HCT116 (cell line): ENCODE measurements at regions not wholly inside any gene's neighbourhood (a gene's known extent, or its start where the extent isn't known, plus 50 kb on each side); places are given as distances from the start of the nearest gene placed in this dataset.

Source experiments
- ATAC-seq: fragments of 200-7000 bp; cut with Tn5 transposase; 2 replicates; pipeline ENCODE4 v1.9.1; 2020; ENCODE audit warnings: mild to moderate bottlenecking, moderate library complexity
- BruUV-seq: library from RNA; stranded (reverse); fragments of 400-500 nt; replicated peaks from 2 replicates; lab custom pipeline; 2021; lab: Mats Ljungman, UMichigan
- CTCF ChIA-PET: fragments of 300-600 bp; sonication (Branson Sonifier 250); formaldehyde crosslinking; loops from one replicate; lab custom pipeline; 2021; ENCODE audit warnings: antibody characterized with exemption; lab: Charles Lee
- POLR2A ChIA-PET: fragments of 300-600, 350-600 bp; sonication (Branson Sonifier 250); formaldehyde crosslinking; loops from one replicate; lab custom pipeline; 2021; ENCODE audit warnings: antibody characterized with exemption; lab: Charles Lee
- RAD21 ChIA-PET, 2 experiments: fragments of 300-600 bp; sonication (Branson Sonifier 250); formaldehyde crosslinking; loops; one replicate each; lab custom pipeline; 2023; ENCODE audit warnings: low total read pairs in 2 of 2; ENCODE audit not compliant: uncharacterized antibody in 2 of 2, unreplicated experiment in 2 of 2, low non-redundant PET in 1 of 2; lab: Charles Lee
- DNase-seq: peaks from one replicate; pipeline ENCODE4 v3.0.0-alpha.2; 2010; ENCODE audit warnings: low read depth, low spot score
- H2AFZ ChIP-seq: fragments of 200-600 bp; shearing (Covaris generic), sonication (generic); 2 replicates; pipeline ENCODE4 v1.6.1; 2017; ENCODE audit warnings: low read depth, mixed run types, mixed read lengths, antibody characterized with exemption, low read length; ENCODE audit not compliant: poor library complexity, severe bottlenecking
- H3K27ac ChIP-seq: 2 replicates; pipeline ENCODE4 v1.5.1; 2012; ENCODE audit warnings: low read depth, low read length
- H3K27me3 ChIP-seq: fragments of 200-600 bp; sonication (generic); 2 replicates; pipeline ENCODE4 v1.6.1; 2016; ENCODE audit warnings: mixed run types, low read length, mixed read lengths; ENCODE audit not compliant: insufficient read depth
- H3K36me3 ChIP-seq, 2 experiments: fragments of 200-500 bp in 1 of 2; fragments of 200-600 bp in 1 of 2; sonication (Bioruptor generic) in 1 of 2; sonication (generic) in 1 of 2; 2 replicates each; pipeline versions ENCODE4 v1.5.1 to v1.6.1; 2014 to 2016; ENCODE audit warnings: low read length in 2 of 2, inconsistent platforms in 1 of 2, mixed read lengths in 1 of 2, mixed run types in 1 of 2; ENCODE audit not compliant: insufficient read depth in 2 of 2, control insufficient read depth in 1 of 2
- H3K4me1 ChIP-seq, 2 experiments: fragments of 200-600 bp in 1 of 2; sonication (generic) in 1 of 2; 2 replicates each; pipeline versions ENCODE4 v1.5.1 to v1.6.1; 2012 to 2017; ENCODE audit warnings: low read length in 2 of 2, inconsistent platforms in 1 of 2, mild to moderate bottlenecking in 1 of 2, mixed read lengths in 1 of 2, mixed run types in 1 of 2, moderate library complexity in 1 of 2; ENCODE audit not compliant: insufficient read depth in 2 of 2, control insufficient read depth in 1 of 2
- H3K4me2 ChIP-seq: fragments of 200-600 bp; sonication (generic); 2 replicates; pipeline ENCODE4 v1.6.1; 2017; ENCODE audit warnings: mixed run types, low read length, mixed read lengths
- H3K4me3 ChIP-seq, 2 experiments: fragments of 200-600 bp in 1 of 2; sonication (generic) in 1 of 2; replicated peaks in 1 of 2; 2 replicates each; pipeline ENCODE4 v1.5.1; 2011 to 2016; ENCODE audit warnings: low read length in 2 of 2, control low read depth in 1 of 2, low read depth in 1 of 2, mild to moderate bottlenecking in 1 of 2, mixed read lengths in 1 of 2, mixed run types in 1 of 2
- H3K79me2 ChIP-seq: fragments of 200-600 bp; sonication (generic); 2 replicates; pipeline ENCODE4 v1.6.1; 2017; ENCODE audit warnings: mild to moderate bottlenecking, mixed run types, low read length, moderate library complexity, mixed read lengths; ENCODE audit not compliant: insufficient read depth
- H3K9ac ChIP-seq: fragments of 200-600 bp; sonication (generic); 2 replicates; pipeline ENCODE4 v1.6.1; 2016; ENCODE audit warnings: low read length, mixed read lengths
- H3K9me2 ChIP-seq: fragments of 200-600 bp; sonication (generic), shearing (Covaris generic); 2 replicates; pipeline ENCODE4 v1.6.1; 2017; ENCODE audit warnings: mixed run types, mild to moderate bottlenecking, moderate library complexity; ENCODE audit not compliant: insufficient read depth
- H3K9me3 ChIP-seq, 2 experiments: fragments of 200-500 bp in 1 of 2; fragments of 200-600 bp in 1 of 2; sonication (Bioruptor generic) in 1 of 2; sonication (generic) in 1 of 2; 2 replicates each; pipeline ENCODE4 v1.6.1; 2014 to 2017; ENCODE audit warnings: low read length in 2 of 2, mixed read lengths in 2 of 2, inconsistent platforms in 1 of 2, low read depth in 1 of 2, mild to moderate bottlenecking in 1 of 2, mixed run types in 1 of 2, moderate library complexity in 1 of 2; ENCODE audit not compliant: control insufficient read depth in 1 of 2, insufficient read depth in 1 of 2
- H4K20me1 ChIP-seq: fragments of 200-600 bp; sonication (generic), shearing (Covaris generic); 2 replicates; pipeline ENCODE4 v1.6.1; 2017; ENCODE audit warnings: mixed run types, mild to moderate bottlenecking, moderate library complexity; ENCODE audit not compliant: insufficient read depth
- CBX3 ChIP-seq: IDR thresholded peaks from 2 replicates; pipeline ENCODE4 v1.6.1; 2012; ENCODE audit warnings: low read depth
- CEBPB ChIP-seq: IDR thresholded peaks from 2 replicates; pipeline ENCODE4 v1.6.1; 2012; ENCODE audit warnings: low read depth
- EZH2phosphoT487 ChIP-seq: fragments of 200-600 bp; IDR thresholded peaks from 2 replicates; pipeline ENCODE4 v1.6.1; 2018; ENCODE audit warnings: antibody characterized with exemption, borderline replicate concordance
- FOSL1 ChIP-seq: IDR thresholded peaks from 2 replicates; pipeline ENCODE4 v1.6.1; 2012; ENCODE audit warnings: low read depth
- JUND ChIP-seq: IDR thresholded peaks from 2 replicates; pipeline ENCODE4 v1.6.1; 2012
- POLR2A ChIP-seq: IDR thresholded peaks from 2 replicates; pipeline ENCODE4 v1.7.0; 2011; ENCODE audit warnings: borderline replicate concordance; ENCODE audit not compliant: insufficient read depth, insufficient read length; ENCODE audit errors: extremely low read depth
- POLR2AphosphoS5 ChIP-seq: IDR thresholded peaks from 2 replicates; pipeline ENCODE4 v1.6.1; 2011; ENCODE audit warnings: mild to moderate bottlenecking, low read depth, low read length, moderate library complexity
- RAD21 ChIP-seq: IDR thresholded peaks from 2 replicates; pipeline ENCODE4 v1.6.1; 2012; ENCODE audit warnings: low read depth, mild to moderate bottlenecking
- SP1 ChIP-seq: IDR thresholded peaks from 2 replicates; pipeline ENCODE4 v1.6.1; 2012; ENCODE audit warnings: low read depth
- TCF7L2 ChIP-seq: IDR thresholded peaks from 2 replicates; pipeline ENCODE4 v1.7.0; 2011; ENCODE audit warnings: borderline replicate concordance, inconsistent platforms; ENCODE audit not compliant: insufficient read depth, insufficient read length; ENCODE audit errors: extremely low read depth
- YY1 ChIP-seq: IDR thresholded peaks from 2 replicates; pipeline ENCODE4 v1.6.1; 2011; ENCODE audit warnings: low read length, low read depth, moderate library complexity, mild to moderate bottlenecking; ENCODE audit not compliant: insufficient replicate concordance; ENCODE audit errors: extremely low read depth
- intact Hi-C: fragments of 100-400 bp; cut with micrococcal nuclease; formaldehyde crosslinking; loops from 2 replicates; pipeline ENCODE4 v1.10.0; 2022
- TF ChIP-seq, protein P1 (sequence below), 3 experiments: fragments of 200-600 bp in 1 of 3; sonication (generic) in 1 of 3; IDR thresholded peaks in 2 of 3; conservative IDR thresholded peaks in 1 of 3; 2 replicates each; pipeline ENCODE4 v1.5.1; 2012 to 2017; ENCODE audit warnings: low read depth in 2 of 3, low read length in 2 of 3, antibody characterized with exemption in 1 of 3, borderline replicate concordance in 1 of 3, control low read depth in 1 of 3, mild to moderate bottlenecking in 1 of 3, mixed read lengths in 1 of 3, mixed run types in 1 of 3, moderate library complexity in 1 of 3; ENCODE audit not compliant: insufficient read depth in 1 of 3
- TF ChIP-seq, protein P2 (sequence below): IDR thresholded peaks from 2 replicates; pipeline ENCODE4 v1.6.1; 2012
- TF ChIP-seq, protein P3 (sequence below): IDR thresholded peaks from 2 replicates; pipeline ENCODE4 v1.6.1; 2012; ENCODE audit warnings: low read depth
- TF ChIP-seq, protein P4 (sequence below): IDR thresholded peaks from 2 replicates; pipeline ENCODE4 v1.6.1; 2011; ENCODE audit warnings: mild to moderate bottlenecking, low read length, moderate library complexity; ENCODE audit not compliant: insufficient replicate concordance; ENCODE audit errors: extremely low read depth

DNA sequence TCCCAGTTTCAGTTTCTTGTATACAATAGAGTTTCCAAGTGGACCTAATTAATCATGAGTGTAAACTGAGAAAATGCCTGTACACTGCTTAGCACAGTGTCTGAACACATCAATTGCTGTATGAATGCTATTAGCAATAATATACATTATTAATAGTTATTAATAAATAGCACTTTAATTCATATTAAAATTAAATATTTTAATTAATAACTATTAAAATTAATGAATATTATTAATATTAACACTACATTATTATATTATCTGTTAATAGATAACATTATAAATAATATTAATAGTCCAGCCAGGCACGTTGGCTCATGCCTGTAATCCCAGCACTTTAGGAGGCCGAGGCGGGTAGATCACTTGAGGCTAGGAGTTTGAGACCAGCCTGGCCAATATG is 244.9 kb upstream of the ANKRD55 start:
- Histone ChIP-seq H3K36me3 (no peaks in the 10 kb centered on the region; a peak in 1 of 4 replicates), H3K79me2 (no peaks in the 10 kb centered on the region), H3K27ac (no peak overlapping the region), H3K4me3 (no peak overlapping the region), H4K20me1 (no peaks in the 10 kb centered on the region), H3K4me2 (no peak overlapping the region), H3K27me3 (no peaks in the 10 kb centered on the region), H2AFZ (no peak overlapping the region), H3K9me3 (no peaks in the 10 kb centered on the region), H3K4me1 (no peaks in the 10 kb centered on the region), H3K9me2 (no peaks in the 10 kb centered on the region), H3K9ac (no peak overlapping the region)
- ChIA-PET RAD21 (no interaction called here), POLR2A (no interaction called here), CTCF (interaction anchor here (1.4 kb wide), 1 partner anchor 207 kb away, joined by 4 read pairs; no protein-coding TSS in a partner anchor)
- intact Hi-C loops, result no loop called here
- BruUV-seq, result no TSS peak
- no peak for ATAC-seq
- DNase-seq, result no peak
- no peak for TF ChIP-seq JUND
- no peak for TF ChIP-seq SP1
- TF ChIP-seq POLR2AphosphoS5, result no peak
- TF ChIP-seq, protein P1, sequence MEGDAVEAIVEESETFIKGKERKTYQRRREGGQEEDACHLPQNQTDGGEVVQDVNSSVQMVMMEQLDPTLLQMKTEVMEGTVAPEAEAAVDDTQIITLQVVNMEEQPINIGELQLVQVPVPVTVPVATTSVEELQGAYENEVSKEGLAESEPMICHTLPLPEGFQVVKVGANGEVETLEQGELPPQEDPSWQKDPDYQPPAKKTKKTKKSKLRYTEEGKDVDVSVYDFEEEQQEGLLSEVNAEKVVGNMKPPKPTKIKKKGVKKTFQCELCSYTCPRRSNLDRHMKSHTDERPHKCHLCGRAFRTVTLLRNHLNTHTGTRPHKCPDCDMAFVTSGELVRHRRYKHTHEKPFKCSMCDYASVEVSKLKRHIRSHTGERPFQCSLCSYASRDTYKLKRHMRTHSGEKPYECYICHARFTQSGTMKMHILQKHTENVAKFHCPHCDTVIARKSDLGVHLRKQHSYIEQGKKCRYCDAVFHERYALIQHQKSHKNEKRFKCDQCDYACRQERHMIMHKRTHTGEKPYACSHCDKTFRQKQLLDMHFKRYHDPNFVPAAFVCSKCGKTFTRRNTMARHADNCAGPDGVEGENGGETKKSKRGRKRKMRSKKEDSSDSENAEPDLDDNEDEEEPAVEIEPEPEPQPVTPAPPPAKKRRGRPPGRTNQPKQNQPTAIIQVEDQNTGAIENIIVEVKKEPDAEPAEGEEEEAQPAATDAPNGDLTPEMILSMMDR (IDR thresholded peaks at IDR 0.05 in 2 of 3, conservative IDR thresholded peaks at IDR 0.05 in 1 of 3; ENCODE audit: borderline replicate concordance in 1 of 3, insufficient read depth in 1 of 3, low read depth in 2 of 3, low read length in 2 of 3), result no peak
- no peak for TF ChIP-seq FOSL1
- TF ChIP-seq, protein P2, sequence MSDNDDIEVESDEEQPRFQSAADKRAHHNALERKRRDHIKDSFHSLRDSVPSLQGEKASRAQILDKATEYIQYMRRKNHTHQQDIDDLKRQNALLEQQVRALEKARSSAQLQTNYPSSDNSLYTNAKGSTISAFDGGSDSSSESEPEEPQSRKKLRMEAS, result no peak
- TF ChIP-seq TCF7L2, result no peak
- TF ChIP-seq, protein P3, sequence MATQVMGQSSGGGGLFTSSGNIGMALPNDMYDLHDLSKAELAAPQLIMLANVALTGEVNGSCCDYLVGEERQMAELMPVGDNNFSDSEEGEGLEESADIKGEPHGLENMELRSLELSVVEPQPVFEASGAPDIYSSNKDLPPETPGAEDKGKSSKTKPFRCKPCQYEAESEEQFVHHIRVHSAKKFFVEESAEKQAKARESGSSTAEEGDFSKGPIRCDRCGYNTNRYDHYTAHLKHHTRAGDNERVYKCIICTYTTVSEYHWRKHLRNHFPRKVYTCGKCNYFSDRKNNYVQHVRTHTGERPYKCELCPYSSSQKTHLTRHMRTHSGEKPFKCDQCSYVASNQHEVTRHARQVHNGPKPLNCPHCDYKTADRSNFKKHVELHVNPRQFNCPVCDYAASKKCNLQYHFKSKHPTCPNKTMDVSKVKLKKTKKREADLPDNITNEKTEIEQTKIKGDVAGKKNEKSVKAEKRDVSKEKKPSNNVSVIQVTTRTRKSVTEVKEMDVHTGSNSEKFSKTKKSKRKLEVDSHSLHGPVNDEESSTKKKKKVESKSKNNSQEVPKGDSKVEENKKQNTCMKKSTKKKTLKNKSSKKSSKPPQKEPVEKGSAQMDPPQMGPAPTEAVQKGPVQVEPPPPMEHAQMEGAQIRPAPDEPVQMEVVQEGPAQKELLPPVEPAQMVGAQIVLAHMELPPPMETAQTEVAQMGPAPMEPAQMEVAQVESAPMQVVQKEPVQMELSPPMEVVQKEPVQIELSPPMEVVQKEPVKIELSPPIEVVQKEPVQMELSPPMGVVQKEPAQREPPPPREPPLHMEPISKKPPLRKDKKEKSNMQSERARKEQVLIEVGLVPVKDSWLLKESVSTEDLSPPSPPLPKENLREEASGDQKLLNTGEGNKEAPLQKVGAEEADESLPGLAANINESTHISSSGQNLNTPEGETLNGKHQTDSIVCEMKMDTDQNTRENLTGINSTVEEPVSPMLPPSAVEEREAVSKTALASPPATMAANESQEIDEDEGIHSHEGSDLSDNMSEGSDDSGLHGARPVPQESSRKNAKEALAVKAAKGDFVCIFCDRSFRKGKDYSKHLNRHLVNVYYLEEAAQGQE, result no peak
- no peak for TF ChIP-seq CBX3
- TF ChIP-seq YY1, result no peak
- no peak for TF ChIP-seq CEBPB
- TF ChIP-seq EZH2phosphoT487, result no peak
- TF ChIP-seq, protein P4, sequence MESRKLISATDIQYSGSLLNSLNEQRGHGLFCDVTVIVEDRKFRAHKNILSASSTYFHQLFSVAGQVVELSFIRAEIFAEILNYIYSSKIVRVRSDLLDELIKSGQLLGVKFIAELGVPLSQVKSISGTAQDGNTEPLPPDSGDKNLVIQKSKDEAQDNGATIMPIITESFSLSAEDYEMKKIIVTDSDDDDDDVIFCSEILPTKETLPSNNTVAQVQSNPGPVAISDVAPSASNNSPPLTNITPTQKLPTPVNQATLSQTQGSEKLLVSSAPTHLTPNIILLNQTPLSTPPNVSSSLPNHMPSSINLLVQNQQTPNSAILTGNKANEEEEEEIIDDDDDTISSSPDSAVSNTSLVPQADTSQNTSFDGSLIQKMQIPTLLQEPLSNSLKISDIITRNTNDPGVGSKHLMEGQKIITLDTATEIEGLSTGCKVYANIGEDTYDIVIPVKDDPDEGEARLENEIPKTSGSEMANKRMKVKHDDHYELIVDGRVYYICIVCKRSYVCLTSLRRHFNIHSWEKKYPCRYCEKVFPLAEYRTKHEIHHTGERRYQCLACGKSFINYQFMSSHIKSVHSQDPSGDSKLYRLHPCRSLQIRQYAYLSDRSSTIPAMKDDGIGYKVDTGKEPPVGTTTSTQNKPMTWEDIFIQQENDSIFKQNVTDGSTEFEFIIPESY, result no peak
- no peak for TF ChIP-seq RAD21
- TF ChIP-seq POLR2A, result no peak
